GM12874 (cell line): ENCODE measurements at regions not wholly inside any gene's neighbourhood (a gene's known extent, or its start where the extent isn't known, plus 50 kb on each side); places are given as distances from the start of the nearest gene placed in this dataset.

Experiments used
- TF ChIP-seq, protein P1 (sequence below): IDR thresholded peaks from 2 replicates; pipeline ENCODE4 v1.5.1; 2011; ENCODE audit warnings: low read depth, mild to moderate bottlenecking, control low read depth, low read length, moderate library complexity; ENCODE audit not compliant: insufficient read depth

- TF ChIP-seq, protein P1, sequence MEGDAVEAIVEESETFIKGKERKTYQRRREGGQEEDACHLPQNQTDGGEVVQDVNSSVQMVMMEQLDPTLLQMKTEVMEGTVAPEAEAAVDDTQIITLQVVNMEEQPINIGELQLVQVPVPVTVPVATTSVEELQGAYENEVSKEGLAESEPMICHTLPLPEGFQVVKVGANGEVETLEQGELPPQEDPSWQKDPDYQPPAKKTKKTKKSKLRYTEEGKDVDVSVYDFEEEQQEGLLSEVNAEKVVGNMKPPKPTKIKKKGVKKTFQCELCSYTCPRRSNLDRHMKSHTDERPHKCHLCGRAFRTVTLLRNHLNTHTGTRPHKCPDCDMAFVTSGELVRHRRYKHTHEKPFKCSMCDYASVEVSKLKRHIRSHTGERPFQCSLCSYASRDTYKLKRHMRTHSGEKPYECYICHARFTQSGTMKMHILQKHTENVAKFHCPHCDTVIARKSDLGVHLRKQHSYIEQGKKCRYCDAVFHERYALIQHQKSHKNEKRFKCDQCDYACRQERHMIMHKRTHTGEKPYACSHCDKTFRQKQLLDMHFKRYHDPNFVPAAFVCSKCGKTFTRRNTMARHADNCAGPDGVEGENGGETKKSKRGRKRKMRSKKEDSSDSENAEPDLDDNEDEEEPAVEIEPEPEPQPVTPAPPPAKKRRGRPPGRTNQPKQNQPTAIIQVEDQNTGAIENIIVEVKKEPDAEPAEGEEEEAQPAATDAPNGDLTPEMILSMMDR: 0 out of 2 replicates have a peak, but pooled peaks have one; percentile 29
Observed at GRCh38 chr14:95614349-95614748, 71.9 kb upstream of the TCL1B start.

DNA sequence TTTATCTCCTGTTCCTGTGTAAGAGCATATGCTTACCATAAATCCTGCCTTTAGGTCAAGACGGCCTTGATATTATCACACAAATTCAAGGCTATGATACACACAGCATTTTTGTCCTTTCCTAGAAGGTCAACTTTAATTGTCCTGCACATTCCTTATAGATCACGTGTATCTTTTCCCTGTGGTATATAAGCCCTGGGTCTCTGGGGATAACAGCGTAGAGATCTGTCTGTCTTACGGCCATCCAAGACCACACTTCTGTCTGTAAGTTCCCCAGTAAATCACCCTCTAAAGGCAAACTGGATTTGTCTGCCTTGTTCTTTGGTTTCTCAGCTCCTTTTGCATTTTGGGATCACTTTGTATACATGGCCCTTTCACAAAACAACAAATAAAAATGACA, 69.5 kb upstream of the TCL1B start:
- TF ChIP-seq, protein P1: no peak

DNA sequence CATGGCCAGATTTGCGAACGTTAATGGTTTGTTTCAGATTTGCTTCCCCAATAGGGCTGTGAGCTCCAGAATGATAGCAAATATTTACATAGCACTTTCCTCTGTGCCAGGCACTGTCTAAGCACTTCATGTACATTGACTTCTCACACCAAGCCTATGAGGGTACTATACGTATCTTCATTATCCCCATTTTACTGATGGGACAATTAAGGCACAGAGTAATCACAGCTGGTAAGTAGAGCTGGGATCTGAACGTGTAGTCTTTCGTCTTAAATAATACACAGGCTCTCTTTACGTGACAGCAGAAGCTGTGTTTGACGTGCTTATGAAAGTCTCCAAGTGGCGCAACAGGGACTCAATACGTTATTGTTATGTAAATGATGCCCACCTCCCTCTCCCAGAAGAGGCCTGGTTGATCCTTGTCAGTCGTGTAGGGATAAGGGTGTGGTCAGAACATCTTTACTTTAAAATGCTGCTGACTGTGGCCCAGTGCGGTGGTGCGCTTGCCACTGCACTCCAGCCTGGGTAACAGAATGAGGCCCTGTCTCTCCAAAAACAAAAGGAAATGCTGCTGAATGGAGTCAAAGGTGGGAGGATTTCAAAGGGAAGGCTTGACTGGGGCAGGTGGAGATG, 66.3 kb upstream of the TCL1B start:
- TF ChIP-seq, protein P1: no peak

GRCh38 chr14:95620659-95621059, 65.6 kb upstream of the TCL1B start:
- TF ChIP-seq, protein P1: no peak

GRCh38 chr14:95623195-95623594, 63.0 kb upstream of the TCL1B start:
- TF ChIP-seq, protein P1: no peak

- TF ChIP-seq, protein P1: no peak
Observed at GRCh38 chr14:95635051-95635450, 51.2 kb upstream of the TCL1B start.
